ENCODE measurements at regions not wholly inside any gene's neighbourhood (a gene's known extent, or its start where the extent isn't known, plus 50 kb on each side); places are given as distances from the start of the nearest gene placed in this dataset.

- H4K20me1 ChIP-seq (ENCODE audit: control insufficient read depth, insufficient read depth), result no peaks in the 10 kb centered on the region
- no TSS peak for BruUV-seq (replicated peaks)
- H3K4me1 ChIP-seq (ENCODE audit: control insufficient read depth, insufficient read depth, low read length), result no peaks in the 10 kb centered on the region
- no peak overlapping the region for H3K9ac ChIP-seq (ENCODE audit: control insufficient read depth, insufficient read depth, low read length)
- ChIA-PET POLR2A (no interaction called here), RAD21 (ENCODE audit: unreplicated experiment) (no interaction called here), SMC1A (ENCODE audit: uncharacterized antibody, unreplicated experiment) (no interaction called here), CTCF (no interaction called here)
- intact Hi-C loops (cut with micrococcal nuclease; ENCODE audit: unreplicated experiment), result no loop called here
- H2AFZ ChIP-seq (ENCODE audit: control insufficient read depth, low read depth, low read length), result no peak overlapping the region
- DNase-seq (ENCODE audit: low read depth, low spot score), result no peak
- no peaks in the 10 kb centered on the region for H3K27me3 ChIP-seq (replicated peaks in 1 of 2; ENCODE audit: control insufficient read depth in 2 of 2, insufficient read depth in 2 of 2, low read length in 1 of 2)
- no peak overlapping the region for H3K27ac ChIP-seq (ENCODE audit: control insufficient read depth, insufficient read depth)
- no peak for ATAC-seq
- no peak overlapping the region for H3K4me2 ChIP-seq (ENCODE audit: control insufficient read depth, insufficient read depth)
- H3K79me2 ChIP-seq (ENCODE audit: control insufficient read depth, insufficient read depth, low read length), result no peaks in the 10 kb centered on the region
- no peaks in the 10 kb centered on the region for H3K36me3 ChIP-seq (ENCODE audit: control insufficient read depth in 2 of 2, insufficient read depth in 2 of 2, low read length in 1 of 2)
- H3K4me3 ChIP-seq, result no peak overlapping the region
- no peak for FAIRE-seq
- in situ Hi-C loops (cut with MboI), result no loop called here
- H3K9me3 ChIP-seq (replicated peaks; ENCODE audit: control insufficient read depth, insufficient read depth, low read length), result no peaks in the 10 kb centered on the region
- TF ChIP-seq KDM1A (IDR thresholded peaks at IDR 0.05; ENCODE audit: borderline replicate concordance), result no peak
- TF ChIP-seq KAT2A (conservative IDR thresholded peaks at IDR 0.05; ENCODE audit: control insufficient read depth, low read depth, low read length), result no peak
- no peak for TF ChIP-seq HDAC2 (IDR thresholded peaks at IDR 0.05)
- TF ChIP-seq ZNF274 (IDR thresholded peaks at IDR 0.05; ENCODE audit: insufficient read depth, insufficient read length), result no peak
- TF ChIP-seq, protein P1, sequence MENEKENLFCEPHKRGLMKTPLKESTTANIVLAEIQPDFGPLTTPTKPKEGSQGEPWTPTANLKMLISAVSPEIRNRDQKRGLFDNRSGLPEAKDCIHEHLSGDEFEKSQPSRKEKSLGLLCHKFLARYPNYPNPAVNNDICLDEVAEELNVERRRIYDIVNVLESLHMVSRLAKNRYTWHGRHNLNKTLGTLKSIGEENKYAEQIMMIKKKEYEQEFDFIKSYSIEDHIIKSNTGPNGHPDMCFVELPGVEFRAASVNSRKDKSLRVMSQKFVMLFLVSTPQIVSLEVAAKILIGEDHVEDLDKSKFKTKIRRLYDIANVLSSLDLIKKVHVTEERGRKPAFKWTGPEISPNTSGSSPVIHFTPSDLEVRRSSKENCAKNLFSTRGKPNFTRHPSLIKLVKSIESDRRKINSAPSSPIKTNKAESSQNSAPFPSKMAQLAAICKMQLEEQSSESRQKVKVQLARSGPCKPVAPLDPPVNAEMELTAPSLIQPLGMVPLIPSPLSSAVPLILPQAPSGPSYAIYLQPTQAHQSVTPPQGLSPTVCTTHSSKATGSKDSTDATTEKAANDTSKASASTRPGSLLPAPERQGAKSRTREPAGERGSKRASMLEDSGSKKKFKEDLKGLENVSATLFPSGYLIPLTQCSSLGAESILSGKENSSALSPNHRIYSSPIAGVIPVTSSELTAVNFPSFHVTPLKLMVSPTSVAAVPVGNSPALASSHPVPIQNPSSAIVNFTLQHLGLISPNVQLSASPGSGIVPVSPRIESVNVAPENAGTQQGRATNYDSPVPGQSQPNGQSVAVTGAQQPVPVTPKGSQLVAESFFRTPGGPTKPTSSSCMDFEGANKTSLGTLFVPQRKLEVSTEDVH (IDR thresholded peaks at IDR 0.05; ENCODE audit: low read depth, partially characterized antibody), result no peak
- TF ChIP-seq ZBED1 (IDR thresholded peaks at IDR 0.05; ENCODE audit: borderline replicate concordance), result no peak
- no peak for TF ChIP-seq PBX3 (IDR thresholded peaks at IDR 0.05; ENCODE audit: insufficient replicate concordance, low read depth, low read length)
- TF ChIP-seq YBX1 (IDR thresholded peaks at IDR 0.05), result no peak
- no peak for TF ChIP-seq ATF2 (IDR thresholded peaks at IDR 0.05; ENCODE audit: low read length)
- TF ChIP-seq SP1 (IDR thresholded peaks at IDR 0.05; ENCODE audit: low read depth, low read length), result no peak
- TF ChIP-seq, protein P2, sequence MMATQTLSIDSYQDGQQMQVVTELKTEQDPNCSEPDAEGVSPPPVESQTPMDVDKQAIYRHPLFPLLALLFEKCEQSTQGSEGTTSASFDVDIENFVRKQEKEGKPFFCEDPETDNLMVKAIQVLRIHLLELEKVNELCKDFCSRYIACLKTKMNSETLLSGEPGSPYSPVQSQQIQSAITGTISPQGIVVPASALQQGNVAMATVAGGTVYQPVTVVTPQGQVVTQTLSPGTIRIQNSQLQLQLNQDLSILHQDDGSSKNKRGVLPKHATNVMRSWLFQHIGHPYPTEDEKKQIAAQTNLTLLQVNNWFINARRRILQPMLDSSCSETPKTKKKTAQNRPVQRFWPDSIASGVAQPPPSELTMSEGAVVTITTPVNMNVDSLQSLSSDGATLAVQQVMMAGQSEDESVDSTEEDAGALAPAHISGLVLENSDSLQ (IDR thresholded peaks at IDR 0.05), result no peak
- no peak for TF ChIP-seq MLLT1 (IDR thresholded peaks at IDR 0.05)
- no peak for TF ChIP-seq HDAC6 (IDR thresholded peaks at IDR 0.05; ENCODE audit: unreplicated experiment)
- TF ChIP-seq POU2F2 (IDR thresholded peaks at IDR 0.05; ENCODE audit: borderline replicate concordance, low read depth, low read length), result no peak
- TF ChIP-seq NR2C2 (IDR thresholded peaks at IDR 0.05; ENCODE audit: borderline replicate concordance, control insufficient read depth, insufficient read length, low read depth), result no peak
- no peak for TF ChIP-seq HDGF (IDR thresholded peaks at IDR 0.05)
- TF ChIP-seq E2F4 (IDR thresholded peaks at IDR 0.05; ENCODE audit: low read depth, low read length), result no peak
Observed at GRCh38 chr18:30088238-30089015, 954.1 kb downstream of the DSC3 start.
